DND-41 (cell line): ENCODE measurements at regions not wholly inside any gene's neighbourhood (a gene's known extent, or its start where the extent isn't known, plus 50 kb on each side); places are given as distances from the start of the nearest gene placed in this dataset.

ENCODE experiments used
- EZH2 ChIP-seq: IDR thresholded peaks from 3 replicates; pipeline ENCODE4 v1.6.1; 2012; ENCODE audit warnings: borderline replicate concordance, low read depth, mild to moderate bottlenecking, moderate library complexity, low read length, inconsistent platforms; ENCODE audit not compliant: severe bottlenecking
- TF ChIP-seq, protein P1 (sequence below): IDR thresholded peaks from 2 replicates; pipeline ENCODE4 v1.5.1; 2012; ENCODE audit warnings: borderline replicate concordance, low read length, moderate library complexity, mild to moderate bottlenecking; ENCODE audit not compliant: poor library complexity, severe bottlenecking; ENCODE audit errors: extremely low read depth

DNA sequence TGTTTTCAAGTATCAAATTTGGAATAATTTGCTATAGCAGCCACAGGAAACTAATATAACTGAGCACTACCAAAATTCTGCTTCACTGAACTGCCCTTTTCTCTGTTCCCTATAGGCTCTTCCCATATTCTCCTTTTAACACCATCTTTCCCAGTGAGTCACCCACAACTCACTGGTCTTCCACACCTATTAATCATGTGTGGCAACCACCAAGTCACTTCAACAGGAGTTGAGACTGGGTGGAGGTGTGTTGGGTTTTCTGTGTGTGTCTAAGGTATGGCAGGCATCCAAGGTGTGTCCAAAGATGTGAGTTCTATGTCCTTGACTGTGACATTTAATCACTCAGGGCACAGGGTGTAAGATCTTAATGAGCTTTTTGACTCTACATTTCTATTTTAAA lies 610.0 kb upstream of the CDH11 start:
- TF ChIP-seq, protein P1, sequence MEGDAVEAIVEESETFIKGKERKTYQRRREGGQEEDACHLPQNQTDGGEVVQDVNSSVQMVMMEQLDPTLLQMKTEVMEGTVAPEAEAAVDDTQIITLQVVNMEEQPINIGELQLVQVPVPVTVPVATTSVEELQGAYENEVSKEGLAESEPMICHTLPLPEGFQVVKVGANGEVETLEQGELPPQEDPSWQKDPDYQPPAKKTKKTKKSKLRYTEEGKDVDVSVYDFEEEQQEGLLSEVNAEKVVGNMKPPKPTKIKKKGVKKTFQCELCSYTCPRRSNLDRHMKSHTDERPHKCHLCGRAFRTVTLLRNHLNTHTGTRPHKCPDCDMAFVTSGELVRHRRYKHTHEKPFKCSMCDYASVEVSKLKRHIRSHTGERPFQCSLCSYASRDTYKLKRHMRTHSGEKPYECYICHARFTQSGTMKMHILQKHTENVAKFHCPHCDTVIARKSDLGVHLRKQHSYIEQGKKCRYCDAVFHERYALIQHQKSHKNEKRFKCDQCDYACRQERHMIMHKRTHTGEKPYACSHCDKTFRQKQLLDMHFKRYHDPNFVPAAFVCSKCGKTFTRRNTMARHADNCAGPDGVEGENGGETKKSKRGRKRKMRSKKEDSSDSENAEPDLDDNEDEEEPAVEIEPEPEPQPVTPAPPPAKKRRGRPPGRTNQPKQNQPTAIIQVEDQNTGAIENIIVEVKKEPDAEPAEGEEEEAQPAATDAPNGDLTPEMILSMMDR = no peak
- TF ChIP-seq EZH2 = no peak
